Activated T-cell treated with anti-CD3 and anti-CD28 coated beads, Interleukin-2, amount 50 U/mL, for 4 hours (primary cell): ENCODE measurements at regions not wholly inside any gene's neighbourhood (a gene's known extent, or its start where the extent isn't known, plus 50 kb on each side); places are given as distances from the start of the nearest gene placed in this dataset.

Experiments
- ATAC-seq, 2 donors: fragments of 200-7000 bp; cut with Tn5 transposase; one replicate each; pipeline ENCODE4 v1.10.0; 2021
- DNase-seq: peaks from one replicate; pipeline ENCODE4 v3.0.0-alpha.2; 2020
- H3K27me3 Mint-ChIP-seq: one replicate; pipeline ENCODE4 v1.8.0; 2021; ENCODE audit warnings: low read depth, mixed read lengths
- H3K36me3 Mint-ChIP-seq: one replicate; pipeline ENCODE4 v1.8.0; 2022; ENCODE audit warnings: mixed read lengths; ENCODE audit not compliant: insufficient read depth
- H3K4me1 Mint-ChIP-seq: one replicate; pipeline ENCODE4 v1.8.0; 2021; ENCODE audit warnings: low read depth, mixed read lengths
- H3K4me3 Mint-ChIP-seq: one replicate; pipeline ENCODE4 v1.8.0; 2021; ENCODE audit warnings: mild to moderate bottlenecking, moderate library complexity, mixed read lengths
- H3K9me3 Mint-ChIP-seq: one replicate; pipeline ENCODE4 v1.8.0; 2021; ENCODE audit warnings: mixed read lengths

DNA sequence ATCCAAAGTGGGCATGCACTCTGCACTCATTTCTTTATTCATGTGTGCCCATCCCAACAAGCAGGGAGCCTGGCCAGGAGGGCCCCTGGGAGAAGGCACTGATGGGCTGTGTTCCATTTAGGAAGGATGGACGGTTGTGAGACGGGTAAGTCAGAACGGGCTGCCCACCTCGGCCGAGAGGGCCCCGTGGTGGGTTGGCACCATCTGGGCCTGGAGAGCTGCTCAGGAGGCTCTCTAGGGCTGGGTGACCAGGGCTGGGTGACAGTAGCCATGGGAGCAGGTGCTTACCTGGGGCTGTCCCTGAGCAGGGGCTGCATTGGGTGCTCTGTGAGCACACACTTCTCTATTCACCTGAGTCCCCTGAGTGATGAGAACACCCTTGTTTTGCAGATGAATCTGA, 129.3 kb upstream of the B3GAT1 start:
- Mint-ChIP-seq H3K4me1 (peaks cover 2% of the 10 kb centered on the region), H3K4me3 (no peak overlapping the region), H3K27me3 (peaks cover 19% of the 10 kb centered on the region), H3K36me3 (no peaks in the 10 kb centered on the region), H3K9me3 (no peaks in the 10 kb centered on the region)
- DNase-seq (no peak), ATAC-seq (no peak)

DNA sequence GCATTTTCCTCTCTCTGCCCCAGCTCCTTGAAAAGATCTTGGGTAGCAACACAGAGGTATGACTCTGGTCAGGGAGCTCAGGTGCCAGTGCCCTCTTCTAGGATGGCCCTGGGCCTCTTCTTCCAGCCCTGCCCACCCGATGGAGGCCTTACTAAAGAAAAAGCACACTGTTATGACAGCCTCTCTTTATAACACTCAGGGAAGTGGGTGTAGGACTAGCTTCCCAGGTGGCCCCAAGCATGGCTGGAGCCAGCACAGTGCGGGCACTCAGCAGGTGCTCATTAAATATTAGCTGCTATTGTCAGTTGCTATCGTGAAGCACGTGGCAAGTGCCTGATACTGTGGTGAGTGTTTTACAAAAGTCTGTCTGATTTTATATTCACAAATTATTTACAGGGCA, 127.2 kb upstream of the B3GAT1 start:
- H3K36me3 Mint-ChIP-seq = no peaks in the 10 kb centered on the region
- DNase-seq (no peak), ATAC-seq (no peak)
- no peaks in the 10 kb centered on the region for H3K9me3 Mint-ChIP-seq
- no peak overlapping the region for H3K4me3 Mint-ChIP-seq
- peaks cover 2% of the 10 kb centered on the region for H3K4me1 Mint-ChIP-seq
- peaks cover 24% of the 10 kb centered on the region for H3K27me3 Mint-ChIP-seq

DNA sequence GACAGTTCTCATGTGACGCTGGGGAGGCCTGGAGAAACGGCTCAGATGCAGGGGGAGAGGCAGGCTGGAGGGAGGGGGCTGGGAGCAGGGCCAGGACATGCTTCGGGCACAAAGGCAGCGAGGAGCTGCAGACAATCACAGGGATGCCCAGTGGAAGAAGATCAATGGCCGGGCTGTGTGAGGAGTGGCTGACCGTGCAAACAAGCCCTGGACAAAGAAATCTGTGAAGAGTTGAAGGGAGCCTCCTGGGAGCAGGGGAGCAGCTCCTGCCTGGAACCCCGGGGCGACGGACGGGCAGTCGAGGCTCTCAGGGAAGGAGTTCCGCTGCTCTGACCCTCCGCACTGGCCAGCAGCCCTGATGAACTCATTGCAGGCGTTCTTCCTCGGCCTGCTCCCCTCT, 126.7 kb upstream of the B3GAT1 start:
- Mint-ChIP-seq H3K4me3 (no peak overlapping the region), H3K27me3 (peaks cover 24% of the 10 kb centered on the region), H3K36me3 (no peaks in the 10 kb centered on the region), H3K4me1 (peaks cover 2% of the 10 kb centered on the region), H3K9me3 (no peaks in the 10 kb centered on the region)
- ATAC-seq (no peak), DNase-seq (peak; percentile 1)

DNA sequence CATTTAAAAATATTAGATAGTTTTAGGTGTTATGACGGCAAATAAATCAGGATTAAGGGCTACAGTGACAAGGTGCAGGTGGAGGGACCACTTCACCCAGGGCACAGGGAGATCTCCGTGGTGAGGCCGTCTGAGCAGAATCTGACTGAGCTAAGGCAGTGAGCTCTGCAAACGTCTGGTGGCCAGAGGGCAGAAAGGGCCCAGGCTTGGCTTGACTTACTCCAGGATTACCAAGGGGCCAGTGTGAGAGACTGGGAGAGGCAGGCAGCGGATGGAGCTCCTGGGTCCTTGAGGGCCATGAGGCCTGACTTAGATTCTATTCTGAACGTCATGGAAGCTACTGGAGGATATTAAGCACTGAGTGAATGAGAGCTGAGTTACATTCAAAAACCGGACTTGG, 125.9 kb upstream of the B3GAT1 start:
- no peaks in the 10 kb centered on the region for H3K9me3 Mint-ChIP-seq
- peaks cover 24% of the 10 kb centered on the region for H3K27me3 Mint-ChIP-seq

DNA sequence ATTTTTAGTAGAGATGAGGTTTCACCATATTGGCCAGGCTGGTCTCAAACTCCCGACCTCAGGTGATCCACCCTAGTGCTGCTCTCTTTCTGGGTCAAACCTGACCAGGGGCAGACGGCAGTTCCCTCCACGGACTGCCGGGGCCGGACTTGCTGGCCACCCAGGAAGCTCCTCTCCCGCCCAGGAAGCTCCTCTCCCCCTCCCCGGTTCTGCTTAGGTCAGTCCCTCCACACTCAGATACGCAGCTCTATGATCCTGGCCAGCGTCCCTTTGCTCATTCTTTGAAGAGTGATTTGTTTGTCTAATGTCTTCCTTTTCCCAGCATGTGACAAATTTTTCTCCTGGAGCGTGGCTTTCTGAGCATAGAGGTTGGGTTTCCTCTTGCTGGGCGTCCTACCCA, 125.3 kb upstream of the B3GAT1 start:
- peaks cover 2% of the 10 kb centered on the region for H3K4me1 Mint-ChIP-seq
- DNase-seq (peak; percentile 0), ATAC-seq (no peak)
- H3K4me3 Mint-ChIP-seq = no peak overlapping the region
- H3K9me3 Mint-ChIP-seq = no peaks in the 10 kb centered on the region
- peaks cover 24% of the 10 kb centered on the region for H3K27me3 Mint-ChIP-seq
- H3K36me3 Mint-ChIP-seq = no peaks in the 10 kb centered on the region

More for the DNA sequence above, 125.9 kb upstream of the B3GAT1 start:
- DNase-seq = no peak
- ATAC-seq = no peak
- Mint-ChIP-seq H3K36me3 (no peaks in the 10 kb centered on the region), H3K4me1 (peaks cover 2% of the 10 kb centered on the region), H3K4me3 (no peak overlapping the region)

DNA sequence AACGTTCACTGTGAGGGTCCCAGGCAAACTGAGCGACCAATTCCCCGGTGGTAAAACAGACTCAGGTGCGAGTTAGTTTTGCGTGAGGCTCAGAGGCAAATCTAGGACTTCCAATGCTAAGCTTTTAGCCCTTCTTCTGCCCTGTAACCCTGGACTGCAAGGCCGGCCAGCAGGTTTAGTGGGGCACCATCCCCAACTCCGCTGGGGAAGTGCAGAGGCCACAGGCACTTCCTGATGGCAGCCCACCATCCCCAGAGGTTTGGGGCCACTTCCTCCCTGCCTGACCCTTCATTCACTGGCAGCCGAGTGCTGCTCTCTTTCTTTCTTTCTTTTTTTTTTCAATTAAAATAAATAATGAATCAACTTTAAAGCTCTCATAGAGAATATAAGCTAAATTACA, 124.6 kb upstream of the B3GAT1 start:
- ATAC-seq = no peak
- no peaks in the 10 kb centered on the region for H3K36me3 Mint-ChIP-seq
- H3K9me3 Mint-ChIP-seq = no peaks in the 10 kb centered on the region
- H3K27me3 Mint-ChIP-seq = peaks cover 27% of the 10 kb centered on the region
- H3K4me3 Mint-ChIP-seq = no peak overlapping the region
- peaks cover 2% of the 10 kb centered on the region for H3K4me1 Mint-ChIP-seq
- no peak for DNase-seq

DNA sequence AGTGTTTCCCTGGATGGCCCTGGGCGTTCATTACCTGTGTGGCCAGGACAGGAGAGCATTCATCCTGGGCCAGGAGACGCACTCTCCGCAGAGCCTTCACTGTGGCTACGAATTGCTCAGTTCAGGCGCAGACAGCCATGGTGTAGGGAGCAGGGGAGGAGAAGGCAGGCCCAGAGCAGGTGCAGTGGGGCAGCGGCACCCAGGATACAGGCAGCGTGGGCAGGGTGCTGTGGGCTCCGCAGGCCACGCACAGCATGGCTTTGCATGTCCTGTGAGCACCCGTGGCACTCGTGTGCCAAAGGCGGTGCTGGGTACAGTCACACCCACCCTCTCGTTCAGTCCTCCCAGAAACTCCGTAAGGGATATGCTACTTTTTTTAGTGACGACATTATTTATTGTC, 124.2 kb upstream of the B3GAT1 start:
- Mint-ChIP-seq H3K4me3 (no peak overlapping the region), H3K27me3 (peaks cover 27% of the 10 kb centered on the region), H3K9me3 (no peaks in the 10 kb centered on the region), H3K4me1 (peaks cover 2% of the 10 kb centered on the region), H3K36me3 (no peaks in the 10 kb centered on the region)
- ATAC-seq (no peak), DNase-seq (peak; percentile 0)

DNA sequence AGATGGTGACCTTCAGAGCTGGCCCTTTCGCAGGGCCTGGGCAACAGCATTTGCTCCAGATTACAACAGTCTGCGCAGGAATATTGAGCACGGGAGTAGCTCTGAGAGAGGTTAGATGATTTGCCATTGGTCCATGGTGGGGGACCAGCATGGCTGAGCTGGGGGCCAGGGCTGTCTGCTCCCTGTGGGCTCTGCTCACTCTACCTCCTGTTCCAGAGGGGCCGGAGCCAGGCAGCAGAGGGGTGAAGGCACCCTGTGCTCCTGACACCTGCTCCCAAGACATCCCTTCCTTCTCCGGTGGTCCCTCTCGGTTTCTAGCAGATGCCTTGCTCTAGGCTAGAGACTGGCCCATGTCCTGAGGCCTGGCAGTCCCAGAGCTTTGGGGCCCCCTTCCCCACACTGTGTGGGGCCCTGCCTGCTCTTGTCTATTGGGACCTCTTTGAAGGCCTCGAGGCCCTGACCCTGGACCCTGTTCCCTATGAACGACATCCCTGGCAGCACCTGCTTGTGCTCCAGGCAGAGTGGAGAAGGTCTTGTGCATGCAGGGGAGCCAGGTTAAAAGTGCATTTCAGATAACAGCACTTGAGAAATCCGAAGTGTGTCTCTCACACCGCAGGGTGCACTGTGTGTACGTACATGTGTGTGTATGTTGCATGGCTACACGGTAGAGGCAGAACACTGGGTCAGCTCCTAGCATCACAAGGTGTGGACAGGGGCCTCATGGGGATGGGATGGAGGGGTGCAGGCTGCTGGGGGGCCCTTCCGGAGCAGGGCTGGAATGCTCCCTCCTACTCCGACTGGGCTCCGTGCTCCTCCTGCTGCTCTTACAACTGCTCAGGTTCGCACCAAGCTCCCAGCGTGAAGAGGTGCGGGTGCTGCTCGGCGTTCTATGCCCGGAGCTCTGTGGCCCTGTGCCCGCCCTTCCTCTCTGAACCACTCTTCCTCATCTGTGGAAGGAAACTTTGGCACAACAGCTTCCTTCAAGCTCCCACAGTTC, 123.3 kb upstream of the B3GAT1 start:
- Mint-ChIP-seq H3K4me1 (peaks cover 2% of the 10 kb centered on the region), H3K9me3 (no peaks in the 10 kb centered on the region), H3K4me3 (no peak overlapping the region), H3K27me3 (peaks cover 27% of the 10 kb centered on the region), H3K36me3 (no peaks in the 10 kb centered on the region)
- DNase-seq (no peak), ATAC-seq (no peak)

DNA sequence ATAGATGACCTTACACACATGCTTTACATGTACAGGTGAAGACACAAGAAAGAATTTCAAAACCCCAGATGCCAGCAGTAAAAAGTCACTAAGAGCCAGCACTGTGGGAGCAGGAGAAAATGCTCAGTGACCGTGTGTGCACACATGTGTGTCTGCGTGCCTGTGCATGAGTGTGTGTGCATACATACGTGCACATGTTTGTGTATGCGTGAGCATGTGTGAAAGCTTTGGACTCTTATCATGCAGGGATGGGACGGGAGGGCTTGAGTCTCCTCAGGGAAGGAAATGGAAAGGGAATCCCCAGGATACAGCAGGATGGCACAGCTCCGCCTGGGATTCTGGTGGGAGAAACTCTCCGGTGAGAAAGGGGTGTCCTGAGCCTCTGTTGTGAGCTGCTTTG, 121.5 kb upstream of the B3GAT1 start:
- H3K27me3 Mint-ChIP-seq = peaks cover 22% of the 10 kb centered on the region
- no peaks in the 10 kb centered on the region for H3K9me3 Mint-ChIP-seq
- ATAC-seq (no peak), DNase-seq (no peak)
- H3K4me1 Mint-ChIP-seq = peaks cover 2% of the 10 kb centered on the region
- no peaks in the 10 kb centered on the region for H3K36me3 Mint-ChIP-seq
- no peak overlapping the region for H3K4me3 Mint-ChIP-seq

DNA sequence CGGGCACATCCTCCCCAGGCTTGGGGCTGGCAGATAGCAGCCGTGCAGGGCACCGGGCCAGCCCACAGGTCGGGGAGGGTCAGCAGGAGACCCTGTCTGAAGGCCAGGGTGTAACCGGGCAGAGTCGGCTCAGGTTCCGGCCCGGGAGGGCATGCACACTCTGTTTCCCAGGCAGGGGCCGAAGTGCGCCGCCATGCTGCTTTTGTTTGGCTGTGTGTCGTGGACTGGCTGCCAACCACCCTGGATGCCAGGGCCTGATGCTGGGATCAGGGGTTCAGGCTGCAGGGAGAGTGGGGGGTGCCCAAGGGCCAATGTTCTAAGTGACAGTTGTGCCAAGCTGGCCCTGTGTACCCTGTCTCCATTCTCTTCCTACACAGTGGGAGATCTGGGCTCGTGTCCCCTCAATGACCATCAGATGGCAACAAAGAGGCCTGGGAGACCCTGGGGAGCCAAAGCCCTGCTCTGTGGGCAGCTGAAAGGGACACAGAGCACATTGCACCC, 120.9 kb upstream of the B3GAT1 start:
- H3K4me3 Mint-ChIP-seq = no peak overlapping the region
- peaks cover 2% of the 10 kb centered on the region for H3K4me1 Mint-ChIP-seq
- H3K36me3 Mint-ChIP-seq = no peaks in the 10 kb centered on the region
- ATAC-seq = no peak
- no peaks in the 10 kb centered on the region for H3K9me3 Mint-ChIP-seq
- H3K27me3 Mint-ChIP-seq = peaks cover 16% of the 10 kb centered on the region
- peak; percentile 0 for DNase-seq

DNA sequence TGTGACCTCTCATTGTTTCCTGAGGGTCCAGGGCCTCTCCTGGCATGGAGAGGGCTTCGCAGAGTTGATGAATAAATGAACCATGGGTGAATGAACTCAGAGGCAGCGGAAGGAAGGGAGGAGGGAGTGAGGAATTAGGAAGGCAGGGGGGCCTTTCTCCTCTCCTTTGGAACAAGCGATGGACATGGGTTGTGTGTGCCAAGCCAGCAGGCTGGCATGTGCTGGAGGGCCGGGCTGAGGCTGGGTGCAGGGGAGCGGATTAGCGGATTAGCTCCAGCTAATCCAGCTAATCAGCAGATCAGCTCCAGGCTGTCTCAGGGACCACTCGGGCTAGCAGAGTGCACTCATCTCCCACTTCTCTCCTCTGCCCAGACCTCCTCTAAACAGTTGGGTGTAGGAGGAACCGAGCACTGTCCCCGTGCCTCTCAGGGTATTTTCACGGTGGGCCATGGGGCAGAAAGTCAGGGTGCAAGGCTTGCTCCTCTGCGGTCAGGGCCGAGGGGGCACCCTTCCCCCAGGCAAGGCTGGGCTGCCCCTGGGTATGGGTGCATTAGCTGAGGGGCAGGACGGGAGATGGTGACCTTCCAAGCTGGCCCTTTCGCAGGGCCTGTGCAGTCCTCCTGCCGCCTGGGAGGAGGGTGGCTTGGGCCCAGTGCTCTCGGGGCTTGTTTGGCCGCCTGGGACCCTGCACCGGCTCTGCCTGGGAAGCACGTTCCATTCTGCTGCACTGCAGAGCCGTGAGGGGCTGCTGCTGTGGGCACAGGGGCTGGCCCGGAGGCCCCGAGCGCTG, 120.3 kb upstream of the B3GAT1 start:
- Mint-ChIP-seq H3K4me1 (peaks cover 2% of the 10 kb centered on the region), H3K4me3 (no peak overlapping the region), H3K27me3 (peaks cover 12% of the 10 kb centered on the region), H3K36me3 (no peaks in the 10 kb centered on the region), H3K9me3 (no peaks in the 10 kb centered on the region)
- DNase-seq (peak; percentile 3), ATAC-seq (no peak)

DNA sequence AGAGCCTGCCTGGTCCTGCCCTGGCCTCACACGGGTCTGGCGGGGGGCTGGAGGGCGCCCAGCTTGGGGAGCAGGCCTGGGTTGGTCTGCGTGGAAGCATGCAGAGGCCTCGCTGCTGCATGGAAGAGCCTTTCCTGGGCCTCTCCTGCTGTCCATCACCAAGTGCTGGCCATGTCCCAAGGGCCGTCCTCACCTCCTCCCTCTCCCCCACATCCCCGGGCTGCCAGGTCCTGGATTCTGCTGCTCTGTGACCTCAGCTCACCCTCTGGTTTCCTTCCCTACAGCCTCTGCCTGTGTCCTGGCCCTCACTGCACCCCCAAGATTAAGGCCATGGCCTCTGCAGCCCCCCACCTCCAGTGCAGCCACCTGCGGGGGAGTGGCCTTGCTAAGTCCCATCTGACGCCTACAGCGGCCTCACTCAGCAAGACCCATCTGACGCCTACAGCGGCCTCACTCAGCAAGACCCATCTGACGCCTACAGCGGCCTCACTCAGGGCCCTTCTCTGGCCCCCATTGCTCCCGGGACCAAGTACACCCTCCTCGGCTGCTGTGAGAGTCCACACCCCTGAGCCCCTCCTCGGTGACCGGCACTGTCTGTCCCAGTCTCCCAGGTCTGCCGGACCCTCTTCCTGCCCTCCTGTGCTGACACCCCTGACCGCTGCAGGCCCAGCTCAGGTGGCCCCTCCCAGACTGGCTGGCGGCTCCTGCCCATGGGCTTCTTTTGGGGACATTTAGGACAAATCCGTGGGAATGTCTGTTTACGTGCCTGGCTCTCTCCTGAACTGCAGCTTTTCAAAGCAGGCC, 119.5 kb upstream of the B3GAT1 start:
- Mint-ChIP-seq H3K4me1 (peaks cover under 1% of the 10 kb centered on the region), H3K36me3 (no peaks in the 10 kb centered on the region), H3K9me3 (no peaks in the 10 kb centered on the region), H3K27me3 (peaks cover 10% of the 10 kb centered on the region), H3K4me3 (no peak overlapping the region)
- DNase-seq = peak; percentile 1
- no peak for ATAC-seq

DNA sequence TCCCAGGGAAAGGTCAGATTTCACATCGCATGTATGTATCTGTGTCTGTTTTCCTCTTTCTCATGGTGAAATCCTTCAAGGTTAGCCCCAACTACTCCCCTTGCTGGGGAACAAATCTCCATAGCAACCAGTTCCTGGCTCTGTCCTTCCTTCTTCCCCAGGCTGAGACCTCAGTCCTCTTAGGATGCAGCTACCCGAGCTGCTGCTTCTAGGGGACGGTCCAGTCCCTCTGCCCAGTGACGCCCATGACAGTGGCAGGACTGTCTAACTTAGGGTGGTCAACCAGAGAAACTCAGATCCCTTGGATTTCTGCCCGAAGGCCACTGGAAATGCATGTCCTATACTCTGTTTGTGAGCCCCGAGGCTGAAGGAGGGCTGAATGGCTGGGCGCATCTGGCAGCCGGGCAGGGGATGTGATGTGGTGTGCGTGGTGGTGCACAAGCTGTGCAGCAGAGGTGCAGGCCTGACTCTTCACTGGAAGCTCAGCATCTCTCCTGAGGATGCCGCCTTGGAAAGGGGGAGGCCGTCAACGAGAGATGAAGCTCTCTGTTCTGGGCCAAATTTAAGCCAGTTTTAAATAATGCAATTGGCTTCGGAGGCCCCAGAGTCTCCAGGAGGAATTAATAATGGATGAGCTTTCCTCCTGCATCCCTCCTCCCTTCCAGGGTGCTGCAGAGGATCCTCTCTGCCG, 118.7 kb upstream of the B3GAT1 start:
- H3K27me3 Mint-ChIP-seq = peaks cover 10% of the 10 kb centered on the region
- no peaks in the 10 kb centered on the region for H3K9me3 Mint-ChIP-seq
- DNase-seq = peak; percentile 1
- ATAC-seq = no peak
- no peaks in the 10 kb centered on the region for H3K4me1 Mint-ChIP-seq
- H3K36me3 Mint-ChIP-seq = no peaks in the 10 kb centered on the region
- no peak overlapping the region for H3K4me3 Mint-ChIP-seq
